ENCODE measurements at regions not wholly inside any gene's neighbourhood (a gene's known extent, or its start where the extent isn't known, plus 50 kb on each side); places are given as distances from the start of the nearest gene placed in this dataset.

- TF ChIP-seq GATA2 (IDR thresholded peaks at IDR 0.05; ENCODE audit: low read depth, low read length) (no peak), GATA3 (IDR thresholded peaks at IDR 0.05; ENCODE audit: low read depth, low read length) (no peak)
These were observed 220.9 kb downstream of the BUB3 start for GRCh38 chr10:123375097-123375496.

DNA sequence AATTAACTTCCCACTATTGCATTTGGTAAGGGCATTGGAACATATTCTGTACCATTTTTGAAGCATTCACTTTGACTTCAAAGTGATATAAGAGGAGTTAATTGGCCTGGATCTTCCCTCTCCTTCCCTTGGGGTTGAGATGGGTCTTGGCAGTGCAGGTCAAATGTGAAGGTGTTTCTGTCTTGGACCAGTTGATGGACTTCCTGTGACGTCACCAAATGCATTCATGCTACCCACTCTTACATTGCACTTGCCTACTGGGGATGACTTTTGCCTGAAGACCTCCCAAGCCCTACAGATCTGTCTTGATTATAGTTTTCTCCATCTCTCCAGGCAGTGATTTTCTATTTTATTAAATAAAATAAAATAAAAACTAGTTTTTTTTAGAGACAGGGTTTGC lies 221.5 kb downstream of the BUB3 start:
- no peak for TF ChIP-seq GATA2 (IDR thresholded peaks at IDR 0.05; ENCODE audit: low read depth, low read length)
- no peak for TF ChIP-seq GATA3 (IDR thresholded peaks at IDR 0.05; ENCODE audit: low read depth, low read length)

GRCh38 chr10:123377883-123378282 lies 223.7 kb downstream of the BUB3 start:
- TF ChIP-seq GATA2 (IDR thresholded peaks at IDR 0.05; ENCODE audit: low read depth, low read length) (no peak), GATA3 (IDR thresholded peaks at IDR 0.05; ENCODE audit: low read depth, low read length) (no peak)

GRCh38 chr10:123378302-123378701 lies 224.1 kb downstream of the BUB3 start:
- TF ChIP-seq GATA2 (IDR thresholded peaks at IDR 0.05; ENCODE audit: low read depth, low read length): no peak
- TF ChIP-seq GATA3 (IDR thresholded peaks at IDR 0.05; ENCODE audit: low read depth, low read length): no peak

- TF ChIP-seq GATA2 (IDR thresholded peaks at IDR 0.05; ENCODE audit: low read depth, low read length) (no peak), GATA3 (IDR thresholded peaks at IDR 0.05; ENCODE audit: low read depth, low read length) (no peak)
These were observed 225.0 kb downstream of the BUB3 start for GRCh38 chr10:123379156-123379555.

GRCh38 chr10:123380491-123381085 lies 226.4 kb downstream of the BUB3 start:
- TF ChIP-seq GATA3 (IDR thresholded peaks at IDR 0.05; ENCODE audit: low read depth, low read length): no peak
- no peak for TF ChIP-seq GATA2 (IDR thresholded peaks at IDR 0.05; ENCODE audit: low read depth, low read length)

GRCh38 chr10:123381224-123381623 lies 227.0 kb downstream of the BUB3 start:
- no peak for TF ChIP-seq GATA2 (IDR thresholded peaks at IDR 0.05; ENCODE audit: low read depth, low read length)
- no peak for TF ChIP-seq GATA3 (IDR thresholded peaks at IDR 0.05; ENCODE audit: low read depth, low read length)

- TF ChIP-seq GATA2 (IDR thresholded peaks at IDR 0.05; ENCODE audit: low read depth, low read length) (no peak), GATA3 (IDR thresholded peaks at IDR 0.05; ENCODE audit: low read depth, low read length) (no peak)
These were observed 228.3 kb downstream of the BUB3 start for GRCh38 chr10:123382491-123382890.

- TF ChIP-seq GATA3 (IDR thresholded peaks at IDR 0.05; ENCODE audit: low read depth, low read length) (no peak), GATA2 (IDR thresholded peaks at IDR 0.05; ENCODE audit: low read depth, low read length) (no peak)
These were observed 231.4 kb downstream of the BUB3 start for GRCh38 chr10:123385508-123386080.

DNA sequence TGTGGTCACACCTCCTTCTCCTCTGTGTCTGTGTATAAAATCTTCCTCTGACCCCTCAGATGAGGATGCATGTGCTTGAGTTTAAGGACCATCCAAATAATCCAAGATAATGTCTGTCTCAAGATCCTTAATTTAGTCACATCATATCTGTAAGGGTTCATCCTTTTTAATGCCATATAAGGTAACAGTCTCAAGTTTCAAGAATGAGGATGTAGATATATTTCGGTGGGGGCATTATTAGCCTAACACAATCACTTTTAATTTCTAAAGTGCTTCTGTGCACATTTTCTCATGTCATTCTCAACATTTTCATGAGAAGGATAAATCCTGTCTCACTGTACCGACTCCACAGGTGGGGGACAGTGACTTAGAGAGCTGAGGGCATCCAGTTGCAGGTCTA lies 235.3 kb downstream of the BUB3 start:
- no peak for TF ChIP-seq GATA2 (IDR thresholded peaks at IDR 0.05; ENCODE audit: low read depth, low read length)
- no peak for TF ChIP-seq GATA3 (IDR thresholded peaks at IDR 0.05; ENCODE audit: low read depth, low read length)

DNA sequence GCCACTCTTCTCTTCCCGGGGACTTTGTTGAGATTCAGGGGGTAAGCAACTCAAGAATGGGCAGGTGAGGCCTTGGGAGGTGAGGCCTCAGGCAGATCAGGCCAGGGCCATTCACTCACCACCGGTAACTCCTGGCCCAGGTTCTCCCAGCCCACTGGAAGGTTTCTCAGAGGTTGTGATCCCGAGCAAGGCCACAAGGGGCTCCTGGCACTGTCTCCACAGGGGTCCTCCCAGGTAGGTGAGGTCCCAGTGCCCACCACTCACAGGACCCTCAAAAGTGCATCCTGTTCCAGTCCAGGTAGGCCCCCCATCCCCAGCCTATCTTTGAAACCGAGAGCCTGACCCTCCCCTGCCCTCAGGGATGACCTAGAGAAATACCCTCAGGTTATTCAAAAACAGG lies 236.1 kb downstream of the BUB3 start:
- TF ChIP-seq GATA2 (IDR thresholded peaks at IDR 0.05; ENCODE audit: low read depth, low read length) (no peak), GATA3 (IDR thresholded peaks at IDR 0.05; ENCODE audit: low read depth, low read length) (no peak)

GRCh38 chr10:123390874-123391273 lies 236.7 kb downstream of the BUB3 start:
- TF ChIP-seq GATA3 (IDR thresholded peaks at IDR 0.05; ENCODE audit: low read depth, low read length): no peak
- TF ChIP-seq GATA2 (IDR thresholded peaks at IDR 0.05; ENCODE audit: low read depth, low read length): no peak

GRCh38 chr10:123391275-123392028 lies 237.2 kb downstream of the BUB3 start:
- TF ChIP-seq GATA3 (IDR thresholded peaks at IDR 0.05; ENCODE audit: low read depth, low read length) (no peak), GATA2 (IDR thresholded peaks at IDR 0.05; ENCODE audit: low read depth, low read length) (no peak)

DNA sequence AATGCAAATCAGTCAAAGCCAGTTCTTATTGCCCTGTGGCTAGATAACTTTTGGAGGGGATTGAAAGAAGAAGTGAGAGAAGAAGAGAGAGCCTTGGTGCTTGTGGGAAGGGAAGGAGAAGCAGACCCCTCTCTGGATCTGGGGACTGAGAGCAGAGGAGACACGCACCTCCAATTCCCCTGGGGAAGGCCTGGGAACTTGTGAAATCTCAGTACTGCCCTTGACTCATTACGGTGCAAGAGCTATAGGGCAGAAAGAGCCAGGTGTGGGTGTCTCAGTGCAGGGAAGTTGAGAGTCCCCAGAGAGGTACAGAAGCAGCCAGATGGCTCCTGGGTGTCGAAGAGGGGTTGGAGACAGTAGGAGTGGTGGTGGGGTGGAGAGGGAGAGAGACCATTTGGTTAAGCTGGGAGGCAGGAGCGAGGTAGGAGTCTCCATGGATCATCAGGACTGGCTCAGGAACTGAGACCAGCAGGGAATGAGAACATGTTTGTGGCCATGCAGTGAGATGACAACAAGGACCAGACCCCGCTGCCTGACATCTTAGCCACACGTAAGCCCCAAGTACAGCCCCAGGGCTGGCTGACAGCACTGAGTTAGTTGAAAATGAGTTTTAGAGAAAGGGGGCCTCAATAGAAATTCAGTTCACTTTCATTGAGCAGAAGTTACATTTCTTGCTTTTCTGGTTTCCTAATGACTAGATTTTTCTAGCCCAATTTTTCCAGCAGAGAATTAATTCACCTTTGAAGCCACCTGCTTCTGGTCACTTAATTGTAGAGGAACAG lies 238.2 kb downstream of the BUB3 start:
- TF ChIP-seq GATA2 (IDR thresholded peaks at IDR 0.05; ENCODE audit: low read depth, low read length) (no peak), GATA3 (IDR thresholded peaks at IDR 0.05; ENCODE audit: low read depth, low read length) (no peak)
